HEK293T (cell line): ENCODE measurements at regions not wholly inside any gene's neighbourhood (a gene's known extent, or its start where the extent isn't known, plus 50 kb on each side); places are given as distances from the start of the nearest gene placed in this dataset.

ENCODE experiments used
- CTCF ChIA-PET: fragments of 350-600 bp; formaldehyde crosslinking; extraction: SDS; loops from one replicate; lab custom pipeline; 2021; ENCODE audit warnings: antibody characterized with exemption, inconsistent platforms; lab: Yijun Ruan, JAX
- POLR2A ChIA-PET: fragments of 350-600 bp; formaldehyde crosslinking; extraction: SDS; loops from one replicate; lab custom pipeline; 2020; ENCODE audit warnings: antibody characterized with exemption, inconsistent platforms; lab: Yijun Ruan, JAX
- DNase-seq: peaks from one replicate; pipeline ENCODE4 v3.0.0; 2012; ENCODE audit warnings: mixed read lengths; ENCODE audit errors: extremely low spot score
- ARNT ChIP-seq: fragments of 450-650 bp; IDR thresholded peaks from 2 replicates; pipeline ENCODE4 v1.6.1; 2017; ENCODE audit warnings: mild to moderate bottlenecking
- BHLHE40 ChIP-seq: fragments of 450-650 bp; IDR thresholded peaks from 2 replicates; pipeline ENCODE4 v1.6.1; 2016; ENCODE audit warnings: mild to moderate bottlenecking, moderate library complexity, borderline replicate concordance
- CTBP1 ChIP-seq: fragments of 450-650 bp; IDR thresholded peaks from 2 replicates; pipeline ENCODE4 v1.6.1; 2016; ENCODE audit warnings: borderline replicate concordance
- ELF4 ChIP-seq: fragments of 450-650 bp; IDR thresholded peaks from 2 replicates; pipeline ENCODE4 v1.6.1; 2017; ENCODE audit warnings: antibody characterized with exemption
- FOXA1 ChIP-seq: fragments of 450-650 bp; IDR thresholded peaks from 2 replicates; pipeline ENCODE4 v1.6.1; 2016; ENCODE audit warnings: mild to moderate bottlenecking
- FOXK2 ChIP-seq: fragments of 450-650 bp; IDR thresholded peaks from 2 replicates; pipeline ENCODE4 v1.6.1; 2016; ENCODE audit warnings: mild to moderate bottlenecking
- FOXM1 ChIP-seq: fragments of 450-650 bp; IDR thresholded peaks from 2 replicates; pipeline ENCODE4 v1.6.1; 2017; ENCODE audit warnings: mild to moderate bottlenecking, borderline replicate concordance
- HDGF ChIP-seq: fragments of 450-650 bp; IDR thresholded peaks from 2 replicates; pipeline ENCODE4 v1.6.1; 2017; ENCODE audit warnings: antibody characterized with exemption, borderline replicate concordance
- L3MBTL2 ChIP-seq: fragments of 450-650 bp; conservative IDR thresholded peaks from 2 replicates; pipeline ENCODE4 v1.6.1; 2016; ENCODE audit warnings: mild to moderate bottlenecking
- LEF1 ChIP-seq: fragments of 450-650 bp; IDR thresholded peaks from 2 replicates; pipeline ENCODE4 v1.6.1; 2017; ENCODE audit warnings: mild to moderate bottlenecking, borderline replicate concordance
- NFRKB ChIP-seq: fragments of 450-650 bp; IDR thresholded peaks from 2 replicates; pipeline ENCODE4 v1.6.1; 2016; ENCODE audit warnings: mild to moderate bottlenecking, moderate library complexity
- PKNOX1 ChIP-seq: fragments of 450-650 bp; IDR thresholded peaks from 2 replicates; pipeline ENCODE4 v1.6.1; 2016
- SP1 ChIP-seq: fragments of 450-650 bp; IDR thresholded peaks from 2 replicates; pipeline ENCODE4 v1.6.1; 2017
- SUZ12 ChIP-seq: fragments of 450-650 bp; IDR thresholded peaks from 2 replicates; pipeline ENCODE4 v1.6.1; 2016; ENCODE audit warnings: mild to moderate bottlenecking
- TARDBP ChIP-seq: fragments of 450-650 bp; IDR thresholded peaks from 2 replicates; pipeline ENCODE4 v1.6.1; 2016
- ZNF384 ChIP-seq: fragments of 450-650 bp; IDR thresholded peaks from 2 replicates; pipeline ENCODE4 v1.6.1; 2016

DNA sequence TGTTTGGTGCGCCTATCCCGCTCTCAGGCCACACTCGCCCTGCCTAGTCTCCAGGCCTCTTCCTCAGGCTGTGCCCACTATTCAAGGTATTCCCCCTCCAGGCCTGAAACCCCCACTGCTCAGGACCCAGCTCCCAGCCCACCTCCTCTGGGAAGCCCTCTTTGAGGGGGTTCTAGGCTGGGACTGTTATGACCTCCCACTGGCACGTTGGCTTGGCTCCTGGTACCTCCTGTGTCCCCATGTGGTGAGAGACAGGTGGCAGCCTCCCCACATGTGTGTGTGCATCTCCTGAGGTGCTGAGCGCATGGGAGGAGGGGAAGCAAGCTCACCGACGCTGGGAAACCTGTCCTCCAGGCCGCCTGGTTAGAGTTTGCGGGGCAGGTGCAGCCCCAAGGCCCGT lies 82.5 kb downstream of the EDN3 start:
- CTCF ChIA-PET: no interaction called here
- POLR2A ChIA-PET: no interaction called here
- no peak for DNase-seq
- TF ChIP-seq BHLHE40 (no peak), FOXK2 (no peak), LEF1 (no peak), FOXA1 (no peak), SUZ12 (no peak), HDGF (no peak), TARDBP (no peak), ARNT (no peak), PKNOX1 (no peak), SP1 (no peak), ZNF384 (no peak), FOXM1 (no peak), CTBP1 (no peak), ELF4 (no peak), L3MBTL2 (no peak)

DNA sequence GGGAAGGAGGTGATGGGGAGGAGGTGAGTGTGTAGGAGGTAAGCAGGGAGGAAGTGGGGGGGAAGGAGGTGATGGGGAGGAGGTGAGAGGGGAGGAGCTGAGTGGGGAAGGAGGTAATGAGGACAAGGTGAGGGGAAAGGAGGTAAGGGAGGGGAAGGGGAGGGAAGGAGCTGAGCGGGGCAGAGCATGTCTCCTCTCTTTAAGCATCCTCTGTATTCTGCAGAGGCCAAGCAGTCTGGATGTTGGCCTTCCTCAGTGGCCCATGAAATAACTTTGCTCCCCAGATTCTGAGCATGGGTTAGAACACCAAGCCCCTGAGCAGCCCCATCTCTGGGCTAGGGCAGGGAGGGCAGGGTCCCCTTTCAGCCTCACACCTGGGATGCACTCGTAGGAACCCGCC lies 84.6 kb downstream of the EDN3 start:
- POLR2A ChIA-PET: no interaction called here
- TF ChIP-seq SP1: no peak
- no peak for TF ChIP-seq LEF1
- TF ChIP-seq ELF4: no peak
- no peak for TF ChIP-seq FOXM1
- no peak for TF ChIP-seq L3MBTL2
- no peak for TF ChIP-seq ARNT
- TF ChIP-seq CTBP1: no peak
- no peak for TF ChIP-seq SUZ12
- TF ChIP-seq ZNF384: no peak
- TF ChIP-seq PKNOX1: no peak
- no peak for TF ChIP-seq FOXA1
- no peak for TF ChIP-seq FOXK2
- TF ChIP-seq NFRKB: no peak
- TF ChIP-seq HDGF: no peak
- no peak for DNase-seq
- CTCF ChIA-PET: interaction anchor here (1.1 kb wide), 1 partner anchor 17 kb away, joined by 3 read pairs; no protein-coding TSS in a partner anchor

DNA sequence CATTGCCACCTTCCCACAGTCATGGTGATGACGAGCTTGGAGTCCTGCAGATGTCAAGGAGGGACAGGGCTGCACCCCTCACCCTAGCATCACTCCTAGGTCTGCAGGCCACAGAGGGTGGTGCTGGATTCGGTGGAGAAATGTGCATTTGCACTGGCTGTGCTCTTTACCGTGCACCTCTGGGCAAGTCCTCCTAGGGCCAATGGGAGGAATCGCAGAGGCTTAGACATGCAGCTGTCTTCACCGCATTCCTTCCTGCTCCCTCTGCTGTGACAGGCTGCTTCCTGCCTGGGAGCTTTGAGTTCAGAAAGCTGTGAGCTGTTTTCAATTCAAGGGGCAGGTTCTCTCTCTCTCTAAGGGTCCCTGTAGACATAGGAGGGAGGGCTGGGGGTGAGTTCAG lies 85.1 kb downstream of the EDN3 start:
- ChIA-PET POLR2A (no interaction called here), CTCF (interaction anchor here (1.1 kb wide), 1 partner anchor 17 kb away, joined by 3 read pairs; no protein-coding TSS in a partner anchor)
- DNase-seq: no peak
- TF ChIP-seq L3MBTL2: no peak
- TF ChIP-seq FOXK2: no peak
- no peak for TF ChIP-seq TARDBP
- TF ChIP-seq LEF1: no peak
- TF ChIP-seq SP1: no peak
- no peak for TF ChIP-seq NFRKB
- no peak for TF ChIP-seq ELF4
- no peak for TF ChIP-seq BHLHE40
- no peak for TF ChIP-seq HDGF
- TF ChIP-seq SUZ12: no peak
- TF ChIP-seq FOXA1: no peak
- TF ChIP-seq FOXM1: no peak
- no peak for TF ChIP-seq CTBP1
- no peak for TF ChIP-seq ZNF384
- no peak for TF ChIP-seq ARNT
- TF ChIP-seq PKNOX1: no peak

- ChIA-PET CTCF (interaction anchor here (0.5 kb wide), 1 partner anchor 13 kb away, joined by 3 read pairs; no protein-coding TSS in a partner anchor), POLR2A (no interaction called here)
- TF ChIP-seq PKNOX1: no peak
- TF ChIP-seq FOXK2: no peak
- TF ChIP-seq ZNF384: no peak
- no peak for TF ChIP-seq ARNT
- no peak for TF ChIP-seq CTBP1
- TF ChIP-seq HDGF: no peak
- no peak for TF ChIP-seq BHLHE40
- no peak for TF ChIP-seq ELF4
- no peak for TF ChIP-seq L3MBTL2
- no peak for TF ChIP-seq FOXM1
- no peak for TF ChIP-seq NFRKB
- no peak for TF ChIP-seq FOXA1
- no peak for TF ChIP-seq LEF1
- no peak for TF ChIP-seq SP1
- no peak for TF ChIP-seq TARDBP
- TF ChIP-seq SUZ12: no peak
- no peak for DNase-seq
Measured at GRCh38 chr20:59386809-59387208, 86.4 kb downstream of the EDN3 start.

- CTCF ChIA-PET: no interaction called here
- DNase-seq: no peak
- POLR2A ChIA-PET: no interaction called here
- TF ChIP-seq FOXA1 (no peak), BHLHE40 (no peak), PKNOX1 (no peak), SP1 (no peak), SUZ12 (no peak), ARNT (no peak), FOXM1 (no peak), NFRKB (no peak), FOXK2 (no peak), L3MBTL2 (no peak)
Measured at GRCh38 chr20:59387891-59388290, 87.5 kb downstream of the EDN3 start.
